Medulla oblongata (tissue), 1 donor: ENCODE measurements at regions not wholly inside any gene's neighbourhood (a gene's known extent, or its start where the extent isn't known, plus 50 kb on each side); places are given as distances from the start of the nearest gene placed in this dataset.
"Not testable (repeated sequence)": the region's sequence is repeated elsewhere in the genome, so short reads cannot be mapped to it uniquely, and the experiment has no call there.

Source experiments
- DNase-seq: peaks from one replicate; pipeline ENCODE4 v3.0.0-alpha.2; 2015; ENCODE audit errors: extremely low spot score

GRCh38 chr1:229857585-229857984, 209.5 kb upstream of the GALNT2 start:
- no peak for DNase-seq

DNA sequence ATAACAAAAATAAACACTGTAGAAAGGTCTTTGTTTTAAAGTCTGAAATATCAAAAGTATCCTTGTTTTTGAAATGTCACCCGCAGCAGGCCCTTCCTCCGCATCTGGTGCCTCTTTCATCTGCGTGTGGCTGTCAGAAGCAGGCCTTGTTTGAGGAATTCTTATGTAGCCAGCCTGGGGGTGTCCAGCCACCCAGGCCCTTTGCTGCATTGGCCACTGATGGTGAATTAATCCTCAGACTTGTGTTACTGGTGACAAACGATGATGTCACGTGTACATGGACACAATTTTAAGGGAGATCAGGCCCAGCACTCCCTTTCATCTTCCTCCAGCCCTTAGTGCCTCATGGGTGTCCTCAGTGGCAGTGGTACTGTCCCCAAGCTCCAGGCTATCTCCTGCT, 208.0 kb upstream of the GALNT2 start:
- DNase-seq = peak; percentile 22

DNA sequence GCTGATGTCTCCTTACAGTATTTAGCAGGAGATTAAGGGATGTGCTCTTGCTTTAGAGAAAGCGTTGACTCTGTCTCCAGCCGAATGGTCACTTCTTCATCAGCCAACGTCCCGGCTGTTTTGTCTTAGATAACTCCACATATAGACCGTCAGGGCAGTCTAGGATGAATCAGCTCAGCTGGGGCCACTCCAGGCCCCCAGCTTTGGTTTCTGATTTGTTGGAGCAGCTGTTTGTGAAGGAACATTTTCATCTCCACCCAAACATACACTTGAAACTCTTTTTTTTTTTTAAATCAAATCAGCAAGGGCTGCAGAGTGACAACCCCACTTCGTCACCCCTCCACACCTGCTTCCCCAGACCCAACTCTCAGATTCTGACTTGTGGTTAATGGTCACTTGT, 206.1 kb upstream of the GALNT2 start:
- DNase-seq = no peak

DNA sequence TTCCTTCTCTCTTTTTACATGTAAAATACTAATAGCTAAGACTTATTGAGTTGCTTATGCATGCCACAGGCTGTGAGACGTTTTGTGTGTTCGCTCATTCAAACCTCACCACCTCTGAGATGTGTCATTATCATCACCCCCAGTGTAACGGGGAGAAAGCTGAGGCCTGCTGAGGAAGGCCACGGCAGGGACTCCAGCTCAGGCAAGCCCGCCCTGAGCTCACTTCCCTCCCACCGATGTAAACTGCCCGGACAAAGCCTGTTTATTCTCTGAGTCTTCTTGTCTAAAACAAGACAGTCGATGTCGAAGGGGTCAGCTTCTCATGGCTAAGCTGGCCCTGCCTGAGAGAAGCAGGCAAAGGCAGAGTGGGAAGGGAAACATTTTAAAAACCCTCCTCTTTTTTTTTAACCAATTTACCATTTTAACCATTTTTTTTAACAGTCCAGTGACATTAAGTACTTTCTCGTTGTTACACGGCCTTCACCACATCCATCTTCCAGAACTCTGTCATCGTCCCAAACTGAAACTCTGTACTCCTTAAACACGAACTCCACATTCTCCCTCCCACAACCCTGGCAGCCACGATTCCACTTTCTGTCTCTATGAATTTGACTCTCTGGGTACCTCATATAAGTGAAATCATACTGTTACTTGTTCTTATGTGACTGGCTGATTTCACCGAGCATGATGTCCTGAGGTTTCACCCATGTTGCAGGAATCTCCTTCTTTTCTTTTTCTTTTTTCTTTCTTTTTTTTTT, 204.8 kb upstream of the GALNT2 start:
- DNase-seq = peak; percentile 76

- DNase-seq = peak; percentile 70
These were observed 203.1 kb upstream of the GALNT2 start for GRCh38 chr1:229863651-229864545.

DNA sequence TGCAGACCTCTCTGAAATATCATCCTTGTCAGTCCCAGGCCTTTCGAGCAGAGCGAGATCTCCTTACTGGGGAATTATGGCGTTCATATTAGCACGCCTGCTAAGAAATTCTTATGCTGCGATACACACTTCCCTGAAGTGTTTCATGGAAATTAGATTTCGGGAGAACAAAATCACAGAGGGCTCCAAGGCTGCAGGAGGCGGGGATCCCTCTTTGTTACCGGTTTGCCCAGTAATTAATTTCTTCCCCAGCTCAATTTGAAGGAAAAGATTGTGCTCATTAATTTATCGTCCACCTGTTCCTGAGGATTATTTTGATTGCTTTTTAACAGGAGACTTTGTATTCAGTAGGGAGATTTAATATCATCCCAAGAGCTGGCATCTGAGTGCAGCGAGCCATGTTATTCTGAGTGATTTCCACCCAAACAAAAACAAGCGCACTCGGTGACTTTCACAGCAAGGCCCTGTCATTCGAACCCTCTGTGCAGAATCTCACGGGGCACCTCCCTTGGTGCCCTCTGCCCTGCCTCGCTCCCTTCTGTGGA, 202.3 kb upstream of the GALNT2 start:
- DNase-seq = no peak

- not testable (repeated sequence) for DNase-seq
These were observed 201.7 kb upstream of the GALNT2 start for GRCh38 chr1:229865321-229865720.

DNA sequence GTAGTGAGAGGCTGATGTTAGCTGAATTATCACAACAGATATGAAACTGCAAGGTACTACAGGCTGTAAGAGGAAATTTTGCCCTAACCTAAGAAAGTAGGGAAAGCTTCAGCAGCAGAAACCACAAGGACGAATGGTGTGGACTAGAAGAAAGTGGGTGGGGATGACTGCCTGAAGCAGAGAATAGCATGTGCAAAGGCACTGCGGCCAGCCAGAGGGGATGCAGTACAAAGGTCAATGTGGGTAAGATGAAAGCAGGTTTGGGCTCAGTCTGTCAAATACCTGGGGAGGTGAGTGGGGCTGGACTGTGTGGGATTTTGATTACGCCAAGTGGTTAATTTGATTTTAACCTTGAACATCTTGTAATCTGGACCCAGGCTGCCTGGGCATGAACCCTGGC, 199.3 kb upstream of the GALNT2 start:
- DNase-seq = no peak

DNA sequence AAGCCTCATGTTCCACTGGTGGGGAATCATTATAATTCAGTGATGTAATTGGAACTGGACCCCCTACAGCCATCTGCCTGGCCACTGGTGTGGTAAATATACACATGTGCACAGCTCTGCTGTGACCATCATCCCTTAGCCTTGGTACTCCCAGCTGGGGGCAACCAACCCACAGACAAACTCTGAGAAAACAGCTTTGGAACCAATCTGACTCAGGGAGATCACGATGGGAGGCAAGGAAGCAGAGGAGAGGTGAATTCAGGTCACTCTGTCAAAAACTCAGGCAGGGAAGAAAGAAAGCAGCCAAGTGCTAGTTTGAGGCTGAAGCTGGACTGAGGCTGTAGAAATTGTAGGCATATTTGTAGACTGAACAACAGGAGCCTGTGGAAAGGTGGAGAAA, 197.8 kb upstream of the GALNT2 start:
- DNase-seq = peak; percentile 15

DNA sequence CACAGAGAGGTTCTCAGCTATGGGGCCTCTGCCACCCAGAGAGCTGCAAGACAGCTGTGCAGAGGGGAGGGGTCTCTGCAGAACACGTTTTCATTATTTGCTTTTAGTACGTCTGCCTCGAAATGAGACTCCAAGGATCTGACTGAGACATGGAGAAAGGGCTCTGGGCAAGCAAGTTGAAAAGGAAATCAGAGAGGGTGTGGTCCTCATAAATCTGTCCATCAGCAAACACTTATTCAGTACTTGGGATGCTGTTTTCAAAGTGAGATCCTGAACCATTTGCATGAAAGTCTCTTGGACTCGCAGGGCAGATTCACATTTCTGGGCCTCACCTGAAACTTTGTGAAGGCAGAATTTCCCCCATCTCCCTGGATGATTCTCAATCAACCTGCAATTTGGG, 197.4 kb upstream of the GALNT2 start:
- DNase-seq = no peak

- no peak for DNase-seq
These were observed 196.7 kb upstream of the GALNT2 start for GRCh38 chr1:229870381-229870780.

GRCh38 chr1:229871078-229871676, 195.9 kb upstream of the GALNT2 start:
- DNase-seq = no peak

DNA sequence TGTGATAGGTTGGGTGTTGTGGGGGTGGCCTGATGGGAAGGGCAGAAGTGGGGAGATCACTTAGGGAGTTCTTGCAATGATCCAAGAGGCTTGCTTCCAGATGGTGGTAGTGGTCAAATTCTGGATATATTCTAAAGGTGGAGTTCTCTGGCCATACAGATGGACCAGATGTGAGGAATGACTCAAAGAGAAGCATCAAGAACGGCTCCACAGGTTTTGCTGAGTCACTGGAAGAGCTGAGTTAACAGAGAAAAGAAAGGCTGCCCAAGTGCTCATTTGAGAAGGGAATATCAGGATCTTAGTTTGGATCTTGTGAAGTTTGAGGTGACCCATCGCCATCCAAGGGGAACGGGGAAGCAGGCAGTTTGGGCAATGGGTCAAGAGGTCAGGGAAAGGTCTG, 192.9 kb upstream of the GALNT2 start:
- DNase-seq = no peak

DNA sequence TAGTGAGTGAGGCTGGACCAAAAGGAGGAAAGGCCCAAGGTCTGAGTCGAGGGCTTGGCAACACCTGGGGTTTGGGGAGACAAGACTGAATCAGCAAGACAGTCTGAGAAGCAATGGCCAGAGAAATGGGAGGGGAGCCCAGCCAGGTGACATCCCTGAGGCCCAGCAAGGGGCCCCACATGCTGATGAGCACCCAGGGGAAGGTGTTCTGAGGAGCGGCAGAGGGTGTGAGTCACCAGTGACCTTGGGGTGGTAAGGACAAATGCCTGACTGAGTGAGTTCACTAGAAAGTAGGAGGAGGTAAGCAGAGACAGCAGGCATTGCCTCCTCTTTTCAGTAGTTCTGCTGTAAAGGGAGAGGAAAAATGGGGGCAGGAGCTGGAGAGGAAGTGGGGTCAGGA, 192.4 kb upstream of the GALNT2 start:
- DNase-seq = no peak

- no peak for DNase-seq
These were observed 192.0 kb upstream of the GALNT2 start for GRCh38 chr1:229875086-229875485.

- DNase-seq = no peak
These were observed 187.3 kb upstream of the GALNT2 start for GRCh38 chr1:229879746-229880145.

DNA sequence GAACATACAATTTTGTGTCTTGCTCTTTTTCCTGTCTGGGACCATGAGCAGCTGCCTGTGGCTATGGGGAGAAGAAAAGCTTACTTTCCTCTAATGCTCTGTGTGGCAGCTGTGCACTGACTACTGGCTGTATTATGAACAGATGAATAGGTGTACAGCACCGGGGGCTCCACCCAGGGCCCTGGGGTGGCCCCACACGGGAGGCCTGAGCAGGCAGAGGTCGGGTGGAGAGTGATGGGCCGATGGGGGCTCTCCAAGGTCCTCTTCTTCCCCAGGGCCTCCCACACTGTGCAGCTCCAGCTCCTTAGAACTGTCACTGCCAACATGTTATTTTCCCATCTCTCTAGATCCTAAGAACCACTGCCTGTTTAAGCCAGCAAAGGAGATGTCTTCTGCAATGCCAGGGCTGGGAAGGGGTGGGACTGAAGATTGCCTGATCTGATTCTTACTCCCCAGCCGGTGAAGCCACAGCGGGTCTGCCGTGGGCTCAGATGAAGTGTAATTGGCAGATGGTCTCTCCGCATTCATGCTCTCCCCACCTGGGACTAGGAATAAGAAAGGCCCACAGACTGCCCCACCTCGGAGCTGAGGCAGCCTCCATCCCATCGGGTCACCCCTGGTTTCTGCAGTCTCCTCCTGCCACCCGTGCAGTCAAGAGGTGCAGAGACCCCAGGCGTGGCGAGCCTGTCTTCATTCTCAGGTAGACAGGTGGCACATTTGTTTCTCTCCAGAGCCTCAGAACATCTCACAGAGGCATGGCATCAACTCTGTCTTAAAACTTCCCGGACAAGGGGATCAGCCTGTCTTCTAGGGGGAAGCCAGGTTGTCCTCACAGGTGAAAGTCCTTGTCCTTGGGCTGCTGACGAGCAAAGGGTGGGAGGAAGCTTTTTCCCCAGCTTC, 186.5 kb upstream of the GALNT2 start:
- no peak for DNase-seq

- DNase-seq = no peak
These were observed 184.4 kb upstream of the GALNT2 start for GRCh38 chr1:229882621-229883020.

GRCh38 chr1:229883504-229884200, 183.4 kb upstream of the GALNT2 start:
- DNase-seq = no peak

GRCh38 chr1:229884765-229885164, 182.3 kb upstream of the GALNT2 start:
- DNase-seq = no peak
